NCI-H345 (cell line): ENCODE measurements at regions not wholly inside any gene's neighbourhood (a gene's known extent, or its start where the extent isn't known, plus 50 kb on each side); places are given as distances from the start of the nearest gene placed in this dataset.

Experiments
- DNase-seq: peaks from one replicate; lab custom pipeline; 2025; lab: John Stamatoyannopoulos, UW

DNA sequence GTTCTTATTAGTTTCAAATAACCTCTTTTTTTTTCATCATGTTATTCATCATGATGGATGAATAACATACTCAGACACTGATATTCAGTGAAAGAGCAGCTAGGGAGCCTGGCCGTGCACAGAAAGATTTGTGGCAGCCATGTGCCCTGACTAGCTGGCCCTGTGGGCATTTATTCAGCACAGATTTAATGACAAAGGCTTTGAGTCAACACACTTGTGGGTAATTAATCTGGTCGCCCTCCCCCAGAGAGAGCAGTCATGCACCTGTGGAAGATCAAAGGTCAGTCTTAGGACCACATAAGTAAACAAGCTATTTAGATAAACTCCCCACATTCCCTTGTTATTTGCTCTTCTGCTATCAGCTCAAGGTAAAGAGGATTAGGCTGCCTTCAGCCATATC is 153.2 kb upstream of the HMCN1 start:
- DNase-seq, result no peak

DNA sequence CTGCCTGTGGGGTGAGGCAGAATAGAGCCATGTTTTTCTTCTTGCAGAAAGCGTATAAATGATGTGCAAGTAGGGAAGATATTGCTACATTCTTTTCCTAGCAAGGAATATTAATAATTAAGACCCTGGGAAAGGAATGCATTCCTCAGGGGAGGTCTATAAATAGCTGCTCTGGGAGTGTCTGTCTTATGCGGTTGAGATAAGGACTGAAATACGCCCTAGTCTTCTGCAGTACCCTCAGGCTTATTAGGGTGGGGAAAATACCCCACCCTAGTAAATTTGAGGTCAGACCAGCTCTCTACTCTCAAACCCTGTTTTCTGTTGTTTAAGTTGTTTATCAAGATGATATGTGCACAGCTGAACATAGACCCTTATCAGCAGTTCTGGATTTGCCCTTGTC is 155.9 kb upstream of the HMCN1 start:
- DNase-seq, result no peak

DNA sequence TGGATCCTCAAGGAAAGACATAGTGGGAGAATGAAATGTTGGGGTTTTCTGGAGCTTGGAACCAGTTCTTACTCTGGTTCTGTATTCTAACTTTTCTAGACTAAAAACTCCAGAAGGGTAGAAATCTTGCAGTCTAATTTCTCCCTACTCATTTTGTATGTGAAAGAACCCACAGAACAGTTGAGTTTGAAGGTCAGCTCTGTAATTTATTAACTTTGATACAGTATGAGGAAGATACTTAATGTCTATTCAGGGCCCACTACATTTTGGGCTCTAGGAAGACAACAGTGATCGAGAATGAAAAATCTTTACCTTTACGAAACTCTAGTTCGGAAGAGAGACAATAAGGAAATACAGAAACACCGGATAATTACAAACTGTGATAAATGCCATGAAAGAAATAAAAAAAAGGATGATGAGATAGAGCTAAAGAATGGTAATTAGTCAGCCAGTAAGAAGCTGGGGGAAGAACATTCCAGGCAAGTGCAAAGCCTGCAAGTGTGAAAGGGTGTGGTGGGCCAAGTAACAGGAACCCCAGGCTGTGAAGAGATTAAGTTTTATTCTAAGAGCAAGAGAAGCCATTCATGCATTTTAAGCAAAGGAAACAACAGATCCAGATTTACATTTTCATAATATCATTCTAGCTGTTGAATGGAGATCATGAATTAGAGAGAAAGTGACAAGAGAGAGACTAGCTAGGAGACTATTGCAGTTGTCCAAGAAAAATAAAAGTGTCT is 159.9 kb upstream of the HMCN1 start:
- no peak for DNase-seq

DNA sequence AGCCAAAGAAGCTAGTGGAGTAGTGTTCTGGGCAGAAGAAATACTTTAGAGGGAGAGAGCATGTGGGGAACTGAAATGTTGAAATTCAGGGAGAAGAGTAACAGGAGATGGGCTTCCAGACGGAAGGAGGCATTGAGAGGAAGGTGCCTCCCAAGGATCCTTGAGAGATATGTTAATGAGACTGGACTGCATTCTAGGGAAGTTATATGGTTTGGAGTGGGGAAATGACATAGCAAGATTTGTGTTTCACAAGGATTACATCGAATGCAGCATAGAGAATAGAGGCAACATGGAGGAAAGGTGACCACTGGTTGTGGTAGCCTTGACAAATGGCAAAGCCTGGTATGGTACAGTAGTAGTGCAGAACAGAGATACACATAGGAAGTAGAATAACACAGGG is 160.5 kb upstream of the HMCN1 start:
- no peak for DNase-seq

DNA sequence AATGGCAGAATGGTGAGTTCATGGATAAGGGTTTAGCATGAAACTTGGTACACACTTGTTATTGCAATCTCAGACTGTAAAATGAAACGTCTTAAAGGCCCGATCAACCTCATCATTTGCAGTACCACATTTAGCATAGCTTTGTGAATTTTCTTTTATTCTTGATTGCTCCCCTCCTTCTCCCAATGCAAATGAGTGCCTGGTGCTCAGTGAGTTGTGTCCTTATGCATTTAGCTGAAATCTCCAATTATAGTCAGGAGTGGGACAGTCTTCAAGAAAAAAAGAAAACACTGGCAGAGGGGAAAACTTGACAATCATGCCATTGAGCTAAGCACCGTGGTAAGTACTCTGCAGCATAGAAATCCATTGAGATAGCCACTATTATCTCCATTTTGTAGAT is 161.0 kb upstream of the HMCN1 start:
- DNase-seq, result no peak

DNA sequence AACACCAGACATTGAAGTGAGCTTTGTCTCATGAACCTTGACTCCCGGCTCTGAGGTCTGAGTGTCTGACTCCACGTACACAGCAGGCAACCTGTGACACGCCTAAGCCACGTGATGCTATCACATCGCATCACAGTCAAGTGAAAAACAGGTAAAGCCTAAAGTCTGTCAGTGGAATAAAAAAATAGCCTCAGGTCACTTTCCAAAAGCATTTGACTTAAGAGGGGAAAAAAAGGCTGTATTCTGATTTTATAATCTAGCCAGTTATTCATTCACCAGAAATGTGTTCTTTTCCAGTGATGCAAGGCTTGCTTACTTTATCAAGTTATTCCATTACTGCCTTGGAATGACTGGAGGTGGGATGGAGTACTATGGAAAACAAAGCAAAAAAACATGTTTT is 163.2 kb upstream of the HMCN1 start:
- DNase-seq, result no peak

DNA sequence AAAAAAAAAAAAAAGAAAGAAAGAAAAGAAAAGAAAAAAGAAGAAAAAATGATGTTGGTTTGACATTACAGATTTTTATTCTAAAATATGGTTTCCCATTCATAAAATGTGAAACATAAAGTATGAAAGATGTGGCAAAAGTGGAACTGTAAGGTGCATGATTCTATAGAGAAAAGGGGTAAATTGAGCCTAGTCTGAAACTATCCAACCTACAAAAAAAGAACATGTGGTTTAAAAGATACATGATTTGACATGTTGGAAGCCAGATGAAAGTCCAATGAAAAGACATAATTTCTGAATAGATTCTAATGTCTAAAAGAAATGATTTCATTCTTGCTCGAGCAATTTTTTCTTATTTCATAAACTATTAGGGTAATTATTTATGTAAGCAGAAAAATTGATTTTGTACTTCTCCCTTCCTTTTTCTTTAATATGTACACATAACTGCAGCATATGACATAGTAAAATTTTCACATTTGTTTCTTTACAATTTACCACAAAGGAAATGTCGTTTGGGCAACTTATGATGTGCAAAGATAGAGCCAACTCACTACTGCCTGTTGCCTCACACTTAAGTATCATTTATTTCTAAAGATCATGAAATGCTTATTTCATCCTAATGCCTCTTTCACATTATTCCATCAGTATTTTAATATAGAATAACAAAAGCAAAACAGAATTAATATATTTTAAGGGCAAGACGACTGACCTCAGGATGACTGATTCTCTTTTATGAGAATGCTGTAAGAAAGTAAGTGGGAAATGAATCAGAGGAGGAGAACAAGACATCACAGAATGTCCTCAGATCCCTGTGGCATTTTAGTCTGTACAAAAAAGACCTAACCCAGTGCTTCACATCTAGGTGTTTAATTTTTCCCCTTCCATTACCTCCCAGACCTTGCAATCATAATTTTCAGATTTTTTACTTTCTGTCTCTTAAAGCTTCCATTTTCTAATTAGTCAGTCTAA is 165.8 kb upstream of the HMCN1 start:
- DNase-seq, result no peak

DNA sequence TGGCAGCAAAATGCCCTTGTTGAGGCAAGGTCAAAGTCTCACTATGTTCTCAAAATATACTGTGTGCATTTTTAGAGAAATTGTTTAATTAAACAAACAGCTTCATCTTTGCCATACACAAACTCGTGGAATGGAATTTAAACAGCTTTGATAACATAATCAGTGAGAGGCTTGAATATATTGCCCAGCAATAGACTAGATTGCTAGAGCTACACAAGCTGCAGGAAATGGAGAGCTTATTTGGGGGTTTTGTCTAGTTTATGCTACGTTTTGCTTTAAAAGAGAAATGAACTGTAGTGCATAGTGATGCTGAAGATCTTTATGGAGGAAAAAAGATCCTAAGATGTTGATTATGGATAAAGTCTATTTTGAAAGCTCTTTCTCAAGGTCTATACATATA is 166.8 kb upstream of the HMCN1 start:
- no peak for DNase-seq

DNA sequence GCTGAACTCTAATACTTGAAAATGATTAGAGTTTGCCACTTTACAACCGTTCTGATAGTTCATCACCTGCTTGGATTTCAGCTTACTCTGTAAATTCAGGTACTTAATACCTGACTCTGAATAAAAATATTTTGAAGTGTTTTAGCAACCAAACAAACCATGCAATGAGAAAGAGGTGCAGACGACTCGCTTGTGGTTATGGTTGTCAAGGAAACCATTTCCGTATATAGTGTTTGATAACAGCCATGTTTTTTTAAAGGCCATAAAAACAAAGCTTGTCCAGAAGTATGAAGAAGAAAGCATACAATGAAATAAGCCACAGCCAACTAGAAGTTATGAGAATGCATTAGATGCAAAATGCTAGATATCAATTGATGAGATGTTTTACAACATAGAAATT is 167.2 kb upstream of the HMCN1 start:
- peak; percentile 74 for DNase-seq

DNA sequence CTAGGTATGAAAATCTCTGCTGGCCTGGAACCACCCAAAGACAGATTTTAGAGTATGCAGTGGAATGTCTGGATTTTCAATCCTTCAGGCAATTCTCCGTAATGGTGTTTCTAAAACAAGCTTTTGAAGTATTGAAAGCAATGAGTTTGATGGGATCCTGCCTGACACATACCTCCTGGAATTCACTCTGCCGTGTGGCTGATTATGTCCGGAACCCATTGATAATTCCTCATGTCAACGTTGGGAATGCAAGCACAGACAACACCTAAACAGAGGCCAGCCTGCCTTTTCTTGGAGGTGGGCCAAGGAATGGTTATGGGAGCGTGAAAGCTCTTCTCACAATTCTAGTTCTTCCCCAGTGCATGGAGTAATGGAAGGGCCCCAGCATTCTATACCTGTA is 168.9 kb upstream of the HMCN1 start:
- peak; percentile 69 for DNase-seq

DNA sequence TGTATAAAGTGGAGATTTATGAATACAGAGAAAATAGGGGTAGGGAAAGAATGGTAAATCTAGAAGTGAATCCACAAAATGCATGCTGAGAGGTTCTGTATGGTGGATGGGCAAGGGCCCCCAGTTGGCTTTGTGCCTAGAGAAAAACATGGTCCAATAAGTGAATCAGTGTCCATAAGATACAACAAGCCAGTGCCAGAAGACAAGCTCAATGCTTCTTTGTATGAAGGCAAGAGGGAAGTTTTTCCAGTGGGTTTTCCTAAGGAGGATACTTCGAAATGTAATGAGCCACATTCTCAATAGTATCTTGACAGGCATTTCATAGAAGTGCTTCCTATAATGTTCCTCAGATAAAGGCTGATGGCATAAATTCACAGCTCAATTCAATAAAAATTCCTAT is 169.4 kb upstream of the HMCN1 start:
- no peak for DNase-seq

DNA sequence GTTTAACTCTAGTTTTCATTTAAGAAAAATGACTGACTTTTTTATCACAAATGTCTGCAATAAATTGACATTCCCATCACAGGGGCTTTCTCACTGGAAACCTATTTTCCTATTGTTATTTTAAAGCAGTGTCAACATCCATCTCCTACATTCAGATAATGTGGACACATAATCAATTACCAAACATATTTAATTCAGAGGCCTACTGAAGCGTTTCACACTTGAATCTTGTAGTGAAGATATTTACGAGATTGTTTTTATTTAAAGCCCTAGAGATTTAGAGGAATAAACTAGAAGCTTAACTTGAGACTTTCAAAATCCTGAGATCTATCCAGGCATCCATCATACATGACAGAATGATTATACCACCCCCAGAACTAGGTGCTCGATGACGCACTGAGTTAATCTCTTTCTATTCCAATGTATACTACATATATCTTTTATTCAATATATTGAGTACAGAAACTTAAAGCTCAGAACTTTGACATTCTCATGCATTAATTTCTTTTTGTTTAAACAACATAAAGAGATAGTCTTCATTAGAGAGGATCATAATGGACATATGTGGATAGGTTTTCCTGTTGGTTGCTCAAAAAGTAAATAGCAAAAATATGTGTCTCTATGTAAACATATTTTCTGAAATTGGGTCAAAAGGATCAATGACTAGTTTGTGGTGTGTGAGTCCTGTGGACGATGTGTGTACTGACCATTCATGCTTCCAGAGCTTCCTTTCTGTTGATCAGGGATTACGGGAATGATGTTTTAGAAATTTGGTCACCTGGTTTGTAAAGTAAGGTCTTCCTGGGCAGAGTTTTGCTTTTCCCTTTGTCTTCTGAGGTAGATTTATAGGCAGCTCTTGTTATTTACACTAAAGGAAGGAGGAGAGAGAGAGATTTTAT is 171.5 kb upstream of the HMCN1 start:
- DNase-seq, result no peak

DNA sequence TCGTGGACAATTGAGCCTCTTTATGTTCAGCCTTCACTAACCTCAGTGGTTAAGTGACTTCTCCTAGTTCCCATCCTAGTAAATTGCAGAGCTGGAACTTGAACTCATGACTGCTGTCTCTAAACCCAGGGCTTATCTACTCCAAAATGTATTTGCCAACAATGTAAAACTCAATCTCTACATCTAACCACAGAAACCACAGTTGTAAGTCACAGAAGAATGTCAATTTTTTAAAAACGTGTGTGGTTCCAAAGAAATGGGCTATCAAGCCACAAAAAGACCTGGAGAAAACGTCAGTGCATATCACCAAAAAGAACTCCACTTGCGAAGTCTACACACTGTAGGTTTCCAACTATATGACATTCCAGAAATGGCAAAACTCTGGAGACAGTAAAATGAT is 172.6 kb upstream of the HMCN1 start:
- DNase-seq, result no peak

DNA sequence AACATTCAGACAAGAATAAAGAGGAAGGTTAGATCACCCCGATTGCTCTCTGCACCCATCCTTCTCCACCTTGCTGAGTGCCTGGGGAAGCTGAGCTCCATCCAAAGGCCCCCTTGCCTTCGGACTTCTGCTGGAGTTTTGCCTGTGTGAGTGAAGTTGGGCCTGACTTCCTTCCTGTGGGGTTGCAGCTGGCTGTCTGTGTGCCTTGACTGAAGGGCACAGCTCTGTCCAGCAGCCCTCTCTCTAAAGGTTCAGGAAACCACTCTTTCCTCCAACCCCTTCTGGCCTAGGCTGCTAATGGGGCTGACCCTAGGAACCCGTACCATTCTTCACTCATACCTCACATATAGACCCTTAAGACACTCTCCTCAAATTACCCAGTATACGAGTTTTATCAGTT is 173.4 kb upstream of the HMCN1 start:
- DNase-seq, result no peak

DNA sequence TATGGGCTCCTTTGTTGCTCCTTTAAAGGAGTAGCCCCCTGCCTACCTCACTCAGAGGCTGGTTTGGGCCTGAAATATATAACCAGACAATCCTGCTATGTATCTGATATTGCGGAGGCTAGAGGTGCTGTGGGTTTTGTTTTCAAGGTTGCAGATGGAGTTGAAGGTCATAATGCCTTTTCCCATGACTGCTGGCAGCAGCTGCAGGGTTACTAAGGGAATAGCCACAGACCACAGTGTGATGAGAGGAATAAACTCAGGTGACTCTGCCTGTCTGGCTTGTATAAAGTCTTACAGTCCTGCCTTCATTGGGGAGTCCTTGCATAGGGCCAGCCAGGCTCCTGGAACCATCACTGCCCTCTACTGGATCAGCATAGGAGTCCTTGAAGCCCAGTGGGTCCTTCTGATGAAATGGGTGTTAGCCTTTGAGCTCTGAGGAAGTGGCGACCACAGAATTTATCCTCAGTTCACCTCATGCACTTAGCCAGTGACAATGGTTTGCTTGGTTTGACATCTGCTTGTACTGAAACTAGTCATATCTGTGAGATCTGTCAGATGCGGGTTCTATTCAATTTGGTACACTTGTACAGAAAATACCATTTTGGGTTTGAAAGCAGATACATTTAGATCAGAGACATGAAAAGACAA is 174.4 kb upstream of the HMCN1 start:
- DNase-seq, result no peak

DNA sequence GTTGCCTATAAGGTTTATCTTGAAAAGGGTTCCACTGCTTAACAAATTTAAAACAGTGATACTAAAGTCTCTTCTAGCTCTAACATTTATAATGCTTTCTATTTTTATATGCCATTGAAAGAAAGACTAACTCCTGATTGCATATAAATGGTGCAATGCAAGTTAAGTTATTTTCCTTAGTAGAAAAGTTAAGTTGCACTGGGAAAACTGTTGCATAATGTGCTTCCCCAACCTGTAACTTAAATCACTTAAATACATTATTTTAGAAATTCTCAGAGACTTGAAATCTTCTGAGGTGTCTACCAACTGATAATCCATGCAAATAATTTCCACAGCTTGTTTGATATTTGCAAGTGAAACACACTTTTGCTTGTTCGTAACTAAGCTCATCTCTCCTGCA is 175.0 kb upstream of the HMCN1 start:
- DNase-seq, result no peak

DNA sequence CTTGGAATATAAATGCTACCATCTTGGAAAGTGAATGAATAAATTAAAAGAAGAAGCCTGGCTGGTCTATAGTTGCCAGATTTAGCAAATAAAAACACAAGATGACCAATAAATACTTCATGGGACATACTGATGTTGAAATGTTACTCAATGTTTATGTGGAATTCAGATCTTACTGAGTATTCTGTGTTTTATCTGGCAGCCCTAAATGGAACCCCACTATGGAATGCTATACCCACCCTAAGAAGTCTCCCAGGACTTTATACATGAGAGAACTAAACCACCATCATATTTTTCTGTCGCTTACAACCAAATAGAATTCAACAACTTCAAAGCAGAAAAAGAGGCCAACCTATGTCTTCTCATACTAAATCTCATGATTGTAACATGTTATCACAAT is 177.6 kb upstream of the HMCN1 start:
- no peak for DNase-seq

DNA sequence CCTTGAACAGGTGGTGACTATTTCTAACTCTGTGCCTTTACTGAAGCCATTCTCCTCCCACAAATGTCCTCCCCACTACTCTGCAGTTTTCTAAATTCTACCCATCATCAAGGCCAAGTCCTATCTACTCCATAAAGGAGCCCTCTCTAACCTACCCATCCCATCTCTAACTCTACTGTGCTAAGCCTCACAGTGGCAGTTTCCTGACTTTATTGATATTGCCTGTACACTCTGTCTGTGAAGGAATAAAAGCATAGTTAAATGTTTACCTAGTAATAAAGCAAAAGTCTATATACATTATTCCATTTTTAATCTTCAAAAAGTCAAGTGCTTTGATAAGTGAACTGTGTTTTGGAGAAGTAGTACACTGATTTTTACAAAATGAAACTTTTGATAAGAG is 178.4 kb upstream of the HMCN1 start:
- no peak for DNase-seq

DNA sequence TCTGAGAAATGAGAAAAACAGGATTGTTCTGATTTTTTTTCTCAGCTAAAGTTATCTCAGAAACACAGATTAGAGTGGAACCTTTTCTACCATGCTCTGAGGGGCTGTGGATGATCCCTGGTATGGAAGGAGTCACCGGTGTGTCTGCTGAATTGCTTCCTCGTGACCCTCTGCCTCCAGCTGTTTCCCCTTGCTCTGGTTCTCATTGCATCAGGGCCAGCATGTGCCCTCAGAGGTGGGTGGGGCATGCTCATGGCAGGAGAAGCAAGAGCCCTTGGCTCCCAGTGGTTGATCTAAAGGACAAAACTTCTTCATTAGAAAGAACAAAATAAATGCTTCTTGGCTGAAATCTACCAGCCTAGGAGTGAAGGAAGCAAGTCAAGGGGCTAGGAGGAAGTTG is 183.2 kb upstream of the HMCN1 start:
- DNase-seq, result no peak

DNA sequence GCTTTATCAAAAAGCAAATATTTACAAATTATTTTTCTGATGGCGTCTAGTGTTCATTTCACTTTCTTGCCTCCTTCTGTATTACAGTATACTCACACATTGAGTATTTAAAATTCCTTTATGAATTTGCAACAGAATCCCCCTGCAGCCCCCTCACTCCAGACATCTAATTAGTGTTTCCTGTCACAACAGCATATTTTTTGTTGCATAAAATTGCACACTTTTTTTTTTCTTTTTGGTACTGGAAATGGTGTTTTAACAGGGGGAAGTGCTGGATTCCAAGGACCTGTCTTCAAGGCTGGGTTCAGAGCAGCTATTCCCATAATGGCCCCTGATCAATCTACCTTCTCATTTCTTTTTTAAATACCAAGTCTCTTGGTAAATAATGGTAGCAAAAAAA is 184.3 kb upstream of the HMCN1 start:
- no peak for DNase-seq

DNA sequence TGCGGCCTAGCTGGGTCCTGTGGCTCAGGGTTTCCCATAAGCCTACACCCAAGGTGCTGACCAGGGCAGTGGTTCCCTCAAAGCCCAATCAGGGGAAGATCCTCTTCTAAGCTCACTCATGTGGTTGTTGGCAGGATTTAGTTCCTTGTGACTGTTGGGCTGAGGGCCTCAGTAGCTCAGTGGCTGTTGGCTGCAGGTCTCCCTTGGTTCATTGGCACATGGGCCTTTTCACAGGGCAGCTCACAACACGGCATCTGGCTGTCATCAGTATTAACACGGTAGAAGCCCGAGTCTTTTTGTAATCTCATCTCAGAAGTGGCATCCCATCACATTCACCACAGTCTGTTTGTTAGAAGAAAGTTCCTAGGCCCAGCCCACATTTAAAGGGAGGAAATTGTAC is 188.2 kb upstream of the HMCN1 start:
- DNase-seq, result no peak

DNA sequence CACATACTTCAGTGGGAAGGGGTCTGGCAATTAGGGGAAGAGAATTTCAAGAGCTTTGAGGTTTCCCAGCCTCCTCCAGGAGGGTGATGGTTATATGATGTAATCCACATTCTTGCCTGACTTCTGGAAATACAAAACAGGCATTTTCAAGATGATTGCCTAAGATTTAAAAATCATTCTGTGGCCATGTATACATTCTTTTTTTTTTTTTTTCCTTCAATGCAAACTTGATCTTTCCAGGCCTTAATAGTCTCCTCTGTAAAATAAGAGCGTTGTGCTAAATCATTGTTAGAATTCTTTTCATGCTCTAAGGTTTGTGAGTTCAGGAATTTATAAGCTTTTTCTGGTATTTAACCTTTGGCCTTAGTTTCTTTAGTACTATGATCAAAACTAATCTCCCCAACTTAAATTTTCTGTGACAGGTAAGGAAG is 192.3 kb upstream of the HMCN1 start:
- DNase-seq, result no peak
